Transverse colon (tissue), 4 donors: ENCODE measurements at regions not wholly inside any gene's neighbourhood (a gene's known extent, or its start where the extent isn't known, plus 50 kb on each side); places are given as distances from the start of the nearest gene placed in this dataset.

ENCODE experiments used
- CTCF ChIP-seq, 5 experiments: fragments of 200-600 bp in 3 of 5; fragments of 450-650 bp in 2 of 5; sonication (generic) in 3 of 5; IDR thresholded peaks; 1 replicate in 2 of 5; 2 replicates in 3 of 5; pipeline ENCODE4 v1.5.1; 2016 to 2017; ENCODE audit warnings: antibody characterized with exemption in 5 of 5, inconsistent platforms in 3 of 5, mild to moderate bottlenecking in 2 of 5, moderate library complexity in 1 of 5
- POLR2A ChIP-seq: fragments of 450-650 bp; IDR thresholded peaks from one replicate; pipeline ENCODE4 v1.6.1; 2016; ENCODE audit warnings: antibody characterized with exemption, mild to moderate bottlenecking, moderate library complexity
- POLR2AphosphoS5 ChIP-seq, 3 donors: sonication (generic); formaldehyde crosslinking; IDR thresholded peaks; one replicate each; pipeline ENCODE4 v1.6.1; 2016; ENCODE audit warnings: antibody characterized with exemption in 3 of 3

- no peak for TF ChIP-seq CTCF (IDR thresholded peaks at IDR 0.05)
- no peak for TF ChIP-seq POLR2A
- no peak for TF ChIP-seq POLR2AphosphoS5 (IDR thresholded peaks at IDR 0.05)
These were observed 1125.5 kb downstream of the FAT4 start for GRCh38 chr4:126440297-126440696.
